NCI-H1436 (cell line): ENCODE measurements at regions not wholly inside any gene's neighbourhood (a gene's known extent, or its start where the extent isn't known, plus 50 kb on each side); places are given as distances from the start of the nearest gene placed in this dataset.
"Not testable (repeated sequence)": the region's sequence is repeated elsewhere in the genome, so short reads cannot be mapped to it uniquely, and the experiment has no call there.

Experiments used
- DNase-seq: peaks from one replicate; lab custom pipeline; 2025; lab: John Stamatoyannopoulos, UW

GRCh38 chr3:73179601-73180000 is 118.1 kb downstream of the EBLN2 start:
- no peak for DNase-seq

- no peak for DNase-seq
These were observed 125.3 kb downstream of the EBLN2 start for GRCh38 chr3:73186741-73187140.

GRCh38 chr3:73187328-73187727 is 125.9 kb downstream of the EBLN2 start:
- DNase-seq = no peak

- no peak for DNase-seq
These were observed 127.2 kb downstream of the EBLN2 start for GRCh38 chr3:73188707-73189106.

- DNase-seq = no peak
These were observed 130.7 kb downstream of the EBLN2 start for GRCh38 chr3:73192036-73192738.

- DNase-seq = not testable (repeated sequence)
These were observed 132.5 kb downstream of the EBLN2 start for GRCh38 chr3:73193943-73194342.

GRCh38 chr3:73197187-73197586 is 135.7 kb downstream of the EBLN2 start:
- no peak for DNase-seq

GRCh38 chr3:73203101-73203500 is 141.6 kb downstream of the EBLN2 start:
- no peak for DNase-seq

GRCh38 chr3:73203633-73204032 is 142.2 kb downstream of the EBLN2 start:
- DNase-seq = no peak

GRCh38 chr3:73204841-73205240 is 143.4 kb downstream of the EBLN2 start:
- DNase-seq = no peak

- DNase-seq = no peak
These were observed 144.6 kb downstream of the EBLN2 start for GRCh38 chr3:73206030-73206429.

GRCh38 chr3:73207946-73208440 is 146.5 kb downstream of the EBLN2 start:
- no peak for DNase-seq

GRCh38 chr3:73210759-73211158 is 149.3 kb downstream of the EBLN2 start:
- no peak for DNase-seq

GRCh38 chr3:73212683-73213082 is 151.2 kb downstream of the EBLN2 start:
- no peak for DNase-seq

- DNase-seq = no peak
These were observed 152.4 kb downstream of the EBLN2 start for GRCh38 chr3:73213896-73214295.

GRCh38 chr3:73214846-73215245 is 153.4 kb downstream of the EBLN2 start:
- DNase-seq = no peak

- DNase-seq = no peak
These were observed 153.8 kb downstream of the EBLN2 start for GRCh38 chr3:73215281-73215680.

- DNase-seq = no peak
These were observed 154.4 kb downstream of the EBLN2 start for GRCh38 chr3:73215901-73216300.

GRCh38 chr3:73216310-73216709 is 154.9 kb downstream of the EBLN2 start:
- DNase-seq = no peak

GRCh38 chr3:73222126-73222525 is 160.7 kb downstream of the EBLN2 start:
- DNase-seq = no peak

GRCh38 chr3:73225146-73225855 is 163.8 kb downstream of the EBLN2 start:
- DNase-seq = no peak

GRCh38 chr3:73225991-73226390 is 164.5 kb downstream of the EBLN2 start:
- DNase-seq = no peak

- no peak for DNase-seq
These were observed 166.5 kb downstream of the EBLN2 start for GRCh38 chr3:73228000-73228399.

GRCh38 chr3:73228437-73228836 is 167.0 kb downstream of the EBLN2 start:
- no peak for DNase-seq
